ENCODE measurements at regions not wholly inside any gene's neighbourhood (a gene's known extent, or its start where the extent isn't known, plus 50 kb on each side); places are given as distances from the start of the nearest gene placed in this dataset.

- TF ChIP-seq CTCF (conservative IDR thresholded peaks at IDR 0.05; ENCODE audit: low read depth, low read length) (no peak), EZH2 (IDR thresholded peaks at IDR 0.05; ENCODE audit: low read length, unreplicated experiment) (no peak)
Observed at GRCh38 chr9:21672761-21673160, 129.7 kb upstream of the MTAP start.

Data from PC-3 (cell line).